Suppressor macrophage (primary cell): ENCODE measurements at regions not wholly inside any gene's neighbourhood (a gene's known extent, or its start where the extent isn't known, plus 50 kb on each side); places are given as distances from the start of the nearest gene placed in this dataset.
A peak's percentile ranks its signal among the peaks of the same experiment; 100 is the strongest.
"Not testable (repeated sequence)": the region's sequence is repeated elsewhere in the genome, so short reads cannot be mapped to it uniquely, and the experiment has no call there.

Experiments
- DNase-seq, 4 experiments: peaks; one replicate each; pipeline ENCODE4 v3.0.0-alpha.2; 2020 to 2022

GRCh38 chrX:128759745-128760144, 707.5 kb upstream of the ACTRT1 start:
- DNase-seq: no peak

DNA sequence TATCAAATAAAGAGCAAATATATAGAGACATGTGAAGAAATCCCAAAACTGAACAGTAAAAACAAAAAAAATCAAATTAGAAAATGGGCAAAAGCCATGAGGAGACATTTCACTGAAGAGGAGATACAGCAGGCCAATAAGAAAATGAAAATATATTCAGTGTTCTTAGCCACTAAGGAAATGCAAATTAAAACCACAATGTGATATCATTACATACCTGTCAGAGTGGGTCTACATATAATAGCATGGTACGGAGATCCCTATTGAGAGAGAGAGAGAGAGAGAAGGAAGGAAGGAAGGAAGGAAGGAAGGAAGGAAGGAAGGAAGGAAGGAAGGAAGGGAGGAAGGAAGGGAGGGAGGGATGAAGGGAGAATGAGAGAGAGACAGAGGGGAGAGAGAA, 707.0 kb upstream of the ACTRT1 start:
- DNase-seq: no peak

DNA sequence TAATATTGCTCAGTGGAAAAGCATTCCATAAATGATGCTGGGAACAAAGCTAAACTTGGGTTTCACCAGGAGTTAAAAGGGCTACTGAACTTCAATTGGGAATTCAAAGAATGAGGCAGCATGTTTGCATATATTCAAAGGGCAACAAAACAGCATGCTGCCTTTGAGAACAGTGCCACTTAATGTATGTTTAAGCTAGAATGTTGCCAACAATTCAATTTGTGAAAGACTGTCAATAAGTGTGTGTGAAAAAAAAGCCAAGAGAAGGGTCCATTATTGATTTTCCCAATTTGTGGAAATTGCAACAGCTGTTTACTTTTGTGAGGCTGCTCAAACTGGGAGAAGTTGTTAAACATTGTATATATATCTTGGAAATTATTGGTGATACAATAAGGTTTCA, 701.9 kb upstream of the ACTRT1 start:
- DNase-seq: no peak

DNA sequence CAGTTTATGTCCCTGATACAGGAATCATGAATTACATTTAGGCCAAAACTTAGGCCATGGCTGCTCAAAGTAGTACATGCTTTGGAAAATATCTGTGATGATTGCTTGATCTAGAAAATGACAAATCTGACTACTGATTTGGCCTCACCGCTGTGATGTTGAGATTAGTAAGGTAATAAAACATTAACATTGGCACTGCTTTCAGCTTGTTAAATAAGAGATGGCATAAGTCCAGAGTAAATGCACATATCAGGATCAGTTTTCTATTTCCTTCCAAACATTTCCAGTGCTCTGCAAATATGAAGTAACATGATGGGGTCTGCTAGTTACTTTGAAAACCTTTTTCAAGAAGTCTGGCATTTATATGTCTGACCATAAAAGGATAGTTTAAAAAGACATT, 687.3 kb upstream of the ACTRT1 start:
- no peak for DNase-seq

- no peak for DNase-seq
These were observed 676.7 kb upstream of the ACTRT1 start for GRCh38 chrX:128728943-128729342.

DNA sequence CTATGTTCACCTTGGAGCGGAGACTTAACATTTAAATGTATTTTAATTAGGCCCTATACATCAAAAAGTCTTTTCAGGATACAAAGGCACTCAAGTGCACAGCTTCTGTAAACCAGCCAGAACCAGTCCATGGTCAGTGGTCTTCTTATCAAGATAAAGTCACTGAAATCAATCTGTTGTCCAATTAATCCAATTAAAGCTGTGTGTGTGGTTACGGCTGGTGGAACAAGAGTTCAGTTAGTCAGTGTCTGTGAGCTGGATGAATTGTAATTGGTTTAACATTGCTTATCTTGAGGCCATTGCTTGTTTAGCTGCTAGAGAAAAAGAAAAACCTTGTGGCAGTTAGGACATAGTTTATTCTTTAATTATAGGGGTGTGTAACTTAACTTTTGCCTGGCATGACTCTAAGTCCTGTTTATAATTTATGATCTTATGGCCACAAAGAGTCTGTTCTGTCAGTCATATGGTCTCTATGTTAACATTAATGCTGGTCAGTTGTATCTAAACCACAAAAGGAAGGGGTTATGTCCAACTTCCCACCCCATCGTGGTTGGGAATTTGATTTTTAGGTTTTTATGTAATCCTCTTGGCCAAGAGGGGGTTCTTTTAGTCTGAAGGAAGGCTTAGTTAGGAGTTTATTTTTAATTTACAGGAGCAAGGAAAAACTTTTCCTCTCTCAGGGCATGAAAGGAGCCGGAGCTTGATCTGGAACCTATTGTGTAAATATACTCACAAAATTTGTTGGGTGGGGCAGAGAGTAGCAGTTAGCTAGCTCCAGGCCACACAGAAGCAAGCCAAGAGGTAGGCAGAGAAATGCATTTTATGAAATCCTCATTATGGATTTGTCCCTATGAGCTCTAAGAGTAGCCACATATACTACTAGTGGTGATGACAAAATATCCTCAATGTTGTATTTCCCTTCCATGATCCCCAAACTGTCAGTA, 665.7 kb upstream of the ACTRT1 start:
- no peak for DNase-seq

GRCh38 chrX:128714425-128714824, 662.2 kb upstream of the ACTRT1 start:
- no peak for DNase-seq

DNA sequence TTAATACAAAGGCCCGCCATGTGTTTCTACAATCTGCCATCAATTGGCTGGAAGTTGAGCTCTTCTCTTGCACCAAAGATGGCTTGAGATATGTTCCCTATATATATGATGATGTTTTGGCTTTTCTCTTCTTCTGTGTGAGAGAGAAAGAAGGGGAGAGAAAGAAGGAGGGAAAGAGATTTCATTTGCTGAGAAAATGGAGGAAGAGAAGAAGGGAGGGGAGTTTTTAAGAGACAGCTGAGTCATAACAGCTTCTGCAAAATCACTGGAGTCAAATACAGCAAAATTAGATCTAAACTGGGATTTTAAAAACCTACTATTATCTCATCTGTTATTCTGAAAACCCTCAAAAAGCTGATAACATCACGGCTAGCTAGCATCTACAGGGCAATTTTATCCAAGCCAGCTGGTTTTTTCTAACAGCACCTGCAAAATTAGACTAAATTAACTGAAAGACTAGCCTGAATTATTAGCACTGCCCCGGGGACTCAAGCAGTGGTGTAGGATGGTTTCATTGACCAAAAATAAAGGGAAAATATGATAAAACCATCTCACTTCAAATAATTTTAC, 647.6 kb upstream of the ACTRT1 start:
- no peak for DNase-seq

GRCh38 chrX:128698573-128699181, 646.5 kb upstream of the ACTRT1 start:
- DNase-seq: no peak

DNA sequence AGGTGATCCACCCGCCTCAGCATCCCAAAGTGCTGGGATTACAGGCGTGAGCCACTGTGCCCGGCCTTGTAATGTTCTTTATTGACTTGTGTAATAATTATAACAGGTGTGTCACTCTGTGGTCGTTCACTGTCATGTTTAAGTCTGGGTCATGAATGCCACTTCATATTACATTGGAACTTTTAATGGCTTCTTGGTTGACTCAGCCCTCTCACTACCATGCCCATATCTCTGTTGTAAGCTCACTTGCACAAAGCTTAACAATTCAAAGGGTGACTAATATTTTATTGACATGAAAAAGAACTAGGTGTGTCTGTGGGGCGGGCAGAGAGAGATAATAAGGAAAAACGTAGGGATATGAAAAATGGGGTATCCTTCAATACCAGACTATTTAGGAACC, 639.7 kb upstream of the ACTRT1 start:
- no peak for DNase-seq

GRCh38 chrX:128685387-128685786, 633.2 kb upstream of the ACTRT1 start:
- DNase-seq: no peak

GRCh38 chrX:128676651-128677050, 624.4 kb upstream of the ACTRT1 start:
- no peak for DNase-seq

- DNase-seq: not testable (repeated sequence)
These were observed 622.3 kb upstream of the ACTRT1 start for GRCh38 chrX:128674326-128675086.

GRCh38 chrX:128664211-128664610, 612.0 kb upstream of the ACTRT1 start:
- DNase-seq: no peak

DNA sequence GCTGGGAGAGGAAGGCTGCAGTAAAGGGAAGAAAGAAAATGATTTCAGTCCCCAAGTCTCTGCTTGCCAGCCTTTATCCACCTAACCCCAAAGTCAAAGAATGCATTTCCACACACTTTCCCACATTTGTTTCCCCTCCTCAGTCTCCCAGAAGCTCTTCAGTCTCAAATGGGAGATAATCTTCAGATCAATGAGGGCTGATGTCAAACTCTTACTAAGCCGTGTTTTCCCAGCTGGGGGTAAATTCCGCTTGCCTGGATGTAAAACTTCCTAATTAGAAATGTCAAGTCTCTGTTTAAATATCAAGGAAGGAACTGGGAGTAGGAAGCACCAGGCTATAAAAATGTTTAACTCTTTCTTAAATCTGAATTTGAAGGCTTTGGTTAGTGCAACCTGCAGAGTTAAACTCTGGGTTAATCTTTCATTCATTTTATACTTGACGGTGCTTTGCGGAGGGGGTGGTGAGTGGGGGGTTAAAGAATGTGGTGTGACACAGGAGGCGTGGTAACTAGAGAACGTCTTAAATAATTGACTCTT, 601.4 kb upstream of the ACTRT1 start:
- DNase-seq: no peak

DNA sequence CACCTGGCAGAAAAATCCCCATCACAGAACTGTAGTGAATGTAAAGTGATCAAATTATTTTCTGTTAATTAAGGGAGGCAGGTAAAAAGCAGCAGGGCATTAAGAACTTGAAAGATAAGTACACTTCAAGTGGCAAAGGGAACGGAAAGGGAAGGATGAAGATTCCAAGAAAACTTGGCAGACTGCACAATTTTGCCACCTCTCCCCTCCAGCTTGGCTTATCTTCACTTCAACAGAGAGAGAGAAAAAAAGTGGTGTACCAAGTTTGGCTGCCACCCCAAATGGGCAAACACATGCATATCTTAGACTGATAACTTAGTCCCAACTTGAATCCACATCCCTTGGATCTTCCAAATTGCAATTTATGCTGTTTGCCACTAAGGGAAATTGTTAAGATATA, 598.1 kb upstream of the ACTRT1 start:
- no peak for DNase-seq

DNA sequence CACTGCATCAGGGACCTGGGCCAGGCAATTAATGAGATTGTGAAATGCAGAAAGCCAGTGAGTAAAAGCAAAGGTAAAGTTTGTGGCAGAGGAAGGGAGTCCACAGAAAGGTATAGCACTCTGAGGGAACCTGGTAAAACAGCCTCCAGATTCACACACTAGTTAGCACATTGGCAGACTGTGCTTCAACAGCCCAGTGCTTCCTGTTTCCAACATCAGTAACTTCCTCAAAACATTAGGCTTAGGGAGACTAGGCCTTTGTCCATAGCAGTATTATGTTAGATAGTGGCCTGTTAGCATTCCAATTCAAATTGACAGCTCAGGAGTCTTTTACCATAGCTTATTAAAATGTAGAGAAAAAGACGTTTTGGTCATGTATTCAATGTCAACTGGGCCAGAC, 582.6 kb upstream of the ACTRT1 start:
- DNase-seq: peak in 2 of 4 experiments; percentile 4 to 5

DNA sequence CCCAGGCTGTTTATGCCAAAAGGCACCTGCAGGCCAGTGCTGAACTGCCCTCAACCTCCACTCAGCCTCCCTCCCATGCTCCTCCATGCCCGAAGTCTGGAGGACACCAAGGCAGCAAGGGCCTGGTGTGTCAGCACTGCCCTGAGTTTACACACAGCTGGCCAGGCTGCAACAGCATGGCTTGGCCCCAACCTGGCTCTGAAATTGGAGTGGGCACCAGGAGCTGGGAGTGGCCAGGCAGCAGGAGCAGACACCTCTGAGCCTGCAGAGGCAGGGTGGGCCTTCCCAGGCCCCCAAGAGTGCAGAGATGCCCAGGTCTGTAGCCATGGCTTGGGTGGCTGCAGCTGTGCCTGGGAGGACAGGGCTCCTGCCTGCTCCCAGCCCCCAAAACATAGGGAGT, 571.2 kb upstream of the ACTRT1 start:
- DNase-seq: no peak

DNA sequence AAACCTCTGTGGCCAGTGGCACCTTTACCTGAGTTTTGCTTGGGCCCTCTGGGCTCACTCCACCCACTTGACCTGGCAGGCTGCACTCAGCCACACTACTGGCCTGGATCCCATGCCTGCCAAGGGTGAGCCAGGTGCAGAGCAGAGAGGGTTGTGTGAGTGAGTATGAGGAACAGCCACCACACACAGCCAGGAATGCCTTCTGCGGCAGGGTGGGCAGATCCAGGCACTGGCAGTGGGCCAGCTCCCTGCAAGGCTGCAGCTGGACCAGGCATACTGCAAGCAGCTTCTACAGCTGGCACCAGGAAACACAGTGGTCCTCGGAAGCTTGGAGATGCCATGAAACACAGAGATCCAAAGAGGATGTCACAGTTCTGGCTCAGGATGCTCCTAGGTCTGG, 570.1 kb upstream of the ACTRT1 start:
- no peak for DNase-seq

DNA sequence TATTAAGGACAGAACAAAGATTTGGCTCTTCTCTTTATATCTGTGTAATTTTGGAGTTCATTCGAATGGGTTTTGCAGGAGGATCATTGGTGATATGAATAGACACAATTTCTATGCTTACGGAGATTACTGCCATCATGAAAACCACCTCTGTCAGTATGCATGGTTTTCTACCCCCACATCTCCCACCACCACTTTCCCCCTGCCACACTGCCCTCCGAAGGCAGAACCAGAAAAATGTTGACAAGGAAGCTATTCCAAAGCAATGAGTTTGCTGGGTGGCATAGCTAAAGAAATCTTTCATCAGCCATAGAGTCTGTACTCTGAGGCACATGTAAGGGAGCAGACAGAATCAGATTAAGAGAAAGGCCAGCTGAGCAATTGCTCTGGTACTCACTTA, 567.3 kb upstream of the ACTRT1 start:
- DNase-seq: no peak

DNA sequence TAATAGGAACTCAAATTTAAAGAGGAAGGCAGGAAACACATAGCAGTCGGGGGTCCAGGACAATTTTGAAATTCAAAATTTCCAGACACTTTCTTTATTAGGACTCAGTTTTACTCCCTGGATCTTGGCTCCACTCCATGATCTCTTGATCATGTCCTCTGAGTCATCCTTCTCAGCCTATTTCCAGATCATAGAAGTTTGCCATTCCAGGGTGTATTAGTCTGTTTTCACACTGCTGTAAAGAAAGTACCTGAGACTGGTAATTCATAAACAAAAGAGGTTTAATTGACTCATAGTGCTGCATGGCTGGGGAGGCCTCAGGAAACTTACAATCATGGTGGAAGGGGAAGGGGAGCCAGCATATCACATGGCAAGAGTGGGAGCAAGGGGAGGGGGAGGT, 564.7 kb upstream of the ACTRT1 start:
- no peak for DNase-seq

DNA sequence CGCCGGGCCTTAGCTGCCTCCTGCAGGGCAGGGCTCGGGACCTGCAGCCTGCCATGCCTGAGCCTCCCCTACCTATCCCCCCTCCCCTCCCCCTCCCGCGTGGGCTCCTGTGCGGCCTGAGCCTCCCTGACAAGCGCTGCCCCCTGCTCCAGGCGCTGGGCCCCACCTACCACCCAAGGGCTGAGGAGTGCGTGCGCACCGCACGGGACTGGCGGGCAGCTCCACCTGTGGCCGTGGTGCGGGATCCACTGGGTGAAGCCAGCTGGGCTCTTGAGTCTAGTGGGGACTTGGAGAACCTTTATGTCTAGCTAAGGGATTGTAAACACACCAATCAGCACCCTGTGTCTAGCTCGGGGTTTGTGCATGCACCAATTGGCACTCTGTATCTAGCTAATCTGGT, 554.6 kb upstream of the ACTRT1 start:
- not testable (repeated sequence) for DNase-seq

DNA sequence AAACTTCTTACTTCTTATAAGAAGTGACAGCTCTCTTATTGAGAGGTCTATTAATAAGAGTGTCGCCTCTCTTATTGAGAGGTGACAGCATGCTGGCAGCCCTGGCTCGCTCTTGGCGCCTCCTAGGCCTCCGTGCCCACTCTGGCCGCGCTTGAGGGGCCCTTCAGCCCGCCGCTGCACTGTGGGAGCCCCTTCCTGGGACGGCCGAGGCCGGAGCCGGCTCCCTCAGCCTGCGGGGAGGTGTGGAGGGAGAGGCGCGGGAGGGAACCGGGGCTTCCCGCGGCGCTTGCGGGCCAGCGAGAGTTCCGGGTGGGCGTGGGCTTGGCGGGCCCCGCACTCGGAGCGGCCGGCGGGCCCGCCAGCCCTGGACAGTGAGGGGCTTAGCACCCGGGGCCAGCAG, 554.2 kb upstream of the ACTRT1 start:
- DNase-seq: not testable (repeated sequence)
